ENCODE measurements at regions not wholly inside any gene's neighbourhood (a gene's known extent, or its start where the extent isn't known, plus 50 kb on each side); places are given as distances from the start of the nearest gene placed in this dataset.

DNA sequence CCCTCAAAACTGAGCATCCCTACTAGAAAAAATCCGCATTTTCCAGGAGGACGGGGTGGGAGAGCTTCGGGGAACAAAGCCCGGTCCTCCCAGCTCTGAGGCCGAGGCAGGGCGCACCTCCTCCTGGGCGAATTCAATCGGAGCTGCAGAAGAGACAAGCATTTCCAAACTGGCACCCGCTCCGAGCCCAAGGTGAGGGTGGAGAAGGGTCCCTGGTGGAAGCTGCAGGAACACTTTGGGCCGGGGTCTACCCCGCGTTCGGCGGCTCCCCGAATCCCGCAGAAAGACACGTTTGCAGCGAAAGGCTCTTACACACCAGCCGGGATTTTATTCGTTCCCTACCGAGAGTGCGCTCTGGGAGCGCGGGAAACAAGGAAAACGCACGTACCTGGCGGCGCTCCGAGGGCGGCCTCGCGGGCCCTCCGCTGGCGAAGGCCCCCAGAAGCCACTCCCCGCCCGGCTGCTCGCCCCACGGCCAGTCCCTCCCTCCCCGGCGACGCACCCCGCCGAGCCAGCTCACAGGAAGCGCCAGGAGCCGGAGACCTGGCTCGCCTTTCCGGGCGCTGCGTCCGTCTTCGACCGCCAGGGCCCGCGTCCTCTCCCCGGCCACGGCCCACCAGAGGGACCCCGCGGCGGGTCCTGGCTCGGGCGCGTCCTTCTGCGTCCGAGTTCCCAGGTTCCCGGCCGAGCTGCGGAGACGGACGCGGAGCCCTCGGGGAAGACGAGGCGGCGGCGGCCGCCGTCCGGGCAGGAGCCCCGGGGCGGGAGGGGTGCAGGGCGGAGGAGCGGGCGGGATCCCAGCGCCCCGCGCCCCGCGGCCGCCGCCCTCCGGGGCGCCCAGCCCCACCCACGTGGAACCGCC lies 49.8 kb upstream of the BAHCC1 start:
- Histone ChIP-seq H3K4me2 (ENCODE audit: low read length) (peak overlapping the region; percentile 19), H3K27me3 (ENCODE audit: insufficient read depth, low read depth, low read length) (no peaks in the 10 kb centered on the region), H3K4me3 (ENCODE audit: low read length) (peak overlapping the region; percentile 69), H3K36me3 (ENCODE audit: insufficient read depth, low read length) (no peaks in the 10 kb centered on the region), H3K9me2 (ENCODE audit: insufficient read depth, low read length) (no peaks in the 10 kb centered on the region), H3K9me3 (ENCODE audit: low read length) (no peaks in the 10 kb centered on the region), H2AFZ (ENCODE audit: low read depth, low read length) (no peak overlapping the region), H3F3A (ENCODE audit: insufficient read depth, low read length, poor library complexity, severe bottlenecking) (no peaks in the 10 kb centered on the region), H4K20me1 (ENCODE audit: insufficient read depth) (peaks cover 16% of the 10 kb centered on the region), H3K9ac (ENCODE audit: low read length) (peak overlapping the region; percentile 99), H3K79me2 (replicated peaks; ENCODE audit: insufficient read depth, low read length) (peaks cover 71% of the 10 kb centered on the region), H3K27ac (ENCODE audit: low read length) (peak overlapping the region; percentile 93)
- TF ChIP-seq CTCF (IDR thresholded peaks at IDR 0.05; ENCODE audit: poor library complexity, severe bottlenecking), result no peak
- peak; percentile 38 for TF ChIP-seq RAD21 (conservative IDR thresholded peaks at IDR 0.05)
- TF ChIP-seq TAF1 (IDR thresholded peaks at IDR 0.05; ENCODE audit: low read depth), result no peak
- TF ChIP-seq MXI1 (conservative IDR thresholded peaks at IDR 0.05; ENCODE audit: poor library complexity, severe bottlenecking), result peak; percentile 37
- TF ChIP-seq SMC3 (conservative IDR thresholded peaks at IDR 0.05; ENCODE audit: poor library complexity), result peak; percentile 31
- TF ChIP-seq, protein P1, sequence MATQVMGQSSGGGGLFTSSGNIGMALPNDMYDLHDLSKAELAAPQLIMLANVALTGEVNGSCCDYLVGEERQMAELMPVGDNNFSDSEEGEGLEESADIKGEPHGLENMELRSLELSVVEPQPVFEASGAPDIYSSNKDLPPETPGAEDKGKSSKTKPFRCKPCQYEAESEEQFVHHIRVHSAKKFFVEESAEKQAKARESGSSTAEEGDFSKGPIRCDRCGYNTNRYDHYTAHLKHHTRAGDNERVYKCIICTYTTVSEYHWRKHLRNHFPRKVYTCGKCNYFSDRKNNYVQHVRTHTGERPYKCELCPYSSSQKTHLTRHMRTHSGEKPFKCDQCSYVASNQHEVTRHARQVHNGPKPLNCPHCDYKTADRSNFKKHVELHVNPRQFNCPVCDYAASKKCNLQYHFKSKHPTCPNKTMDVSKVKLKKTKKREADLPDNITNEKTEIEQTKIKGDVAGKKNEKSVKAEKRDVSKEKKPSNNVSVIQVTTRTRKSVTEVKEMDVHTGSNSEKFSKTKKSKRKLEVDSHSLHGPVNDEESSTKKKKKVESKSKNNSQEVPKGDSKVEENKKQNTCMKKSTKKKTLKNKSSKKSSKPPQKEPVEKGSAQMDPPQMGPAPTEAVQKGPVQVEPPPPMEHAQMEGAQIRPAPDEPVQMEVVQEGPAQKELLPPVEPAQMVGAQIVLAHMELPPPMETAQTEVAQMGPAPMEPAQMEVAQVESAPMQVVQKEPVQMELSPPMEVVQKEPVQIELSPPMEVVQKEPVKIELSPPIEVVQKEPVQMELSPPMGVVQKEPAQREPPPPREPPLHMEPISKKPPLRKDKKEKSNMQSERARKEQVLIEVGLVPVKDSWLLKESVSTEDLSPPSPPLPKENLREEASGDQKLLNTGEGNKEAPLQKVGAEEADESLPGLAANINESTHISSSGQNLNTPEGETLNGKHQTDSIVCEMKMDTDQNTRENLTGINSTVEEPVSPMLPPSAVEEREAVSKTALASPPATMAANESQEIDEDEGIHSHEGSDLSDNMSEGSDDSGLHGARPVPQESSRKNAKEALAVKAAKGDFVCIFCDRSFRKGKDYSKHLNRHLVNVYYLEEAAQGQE (IDR thresholded peaks at IDR 0.05; ENCODE audit: borderline replicate concordance), result peak; percentile 85
- no peak for TF ChIP-seq EZH2 (IDR thresholded peaks at IDR 0.05; ENCODE audit: borderline replicate concordance, insufficient read depth, low read length, poor library complexity, severe bottlenecking)
- peak; percentile 22 for TF ChIP-seq EP300 (conservative IDR thresholded peaks at IDR 0.05; ENCODE audit: poor library complexity, severe bottlenecking)
- TF ChIP-seq POLR2AphosphoS5 (IDR thresholded peaks at IDR 0.05), result peak; percentile 84

All from neural cell (in vitro differentiated cells).